IPS DF 6.9 (cell line): ENCODE measurements at regions not wholly inside any gene's neighbourhood (a gene's known extent, or its start where the extent isn't known, plus 50 kb on each side); places are given as distances from the start of the nearest gene placed in this dataset.

ENCODE experiments used
- DNase-seq: peaks from one replicate; pipeline ENCODE4 v3.0.0-alpha.2; 2013; ENCODE audit warnings: low read depth, low spot score
- H3K27ac ChIP-seq: one replicate; pipeline ENCODE4 v1.5.1; 2013; ENCODE audit warnings: low read length, control low read depth
- H3K27me3 ChIP-seq: 2 replicates; pipeline ENCODE4 v1.6.1; 2013; ENCODE audit warnings: mild to moderate bottlenecking, low read length; ENCODE audit not compliant: control insufficient read depth, insufficient read depth
- H3K36me3 ChIP-seq: 2 replicates; pipeline ENCODE4 v1.6.1; 2013; ENCODE audit warnings: low read length; ENCODE audit not compliant: control insufficient read depth, insufficient read depth
- H3K4me1 ChIP-seq: 2 replicates; pipeline ENCODE4 v1.6.1; 2013; ENCODE audit warnings: low read length; ENCODE audit not compliant: control insufficient read depth, insufficient read depth
- H3K4me3 ChIP-seq: 2 replicates; pipeline ENCODE4 v1.5.1; 2013; ENCODE audit warnings: mild to moderate bottlenecking, low read length
- H3K9me3 ChIP-seq: 2 replicates; pipeline ENCODE4 v1.6.1; 2013; ENCODE audit warnings: low read length, inconsistent platforms; ENCODE audit not compliant: control insufficient read depth, insufficient read depth
- WGBS: extraction: QIAGEN DNeasy Blood & Tissue Kit; methylation state at CpG from one replicate; pipeline ENCODE4 v1.1.7; 2013; ENCODE audit warnings: mixed read lengths, missing lambda C conversion rate; ENCODE audit not compliant: insufficient read length, insufficient coverage; 5-methylcytosine and 5-hydroxymethylcytosine counted together

DNA sequence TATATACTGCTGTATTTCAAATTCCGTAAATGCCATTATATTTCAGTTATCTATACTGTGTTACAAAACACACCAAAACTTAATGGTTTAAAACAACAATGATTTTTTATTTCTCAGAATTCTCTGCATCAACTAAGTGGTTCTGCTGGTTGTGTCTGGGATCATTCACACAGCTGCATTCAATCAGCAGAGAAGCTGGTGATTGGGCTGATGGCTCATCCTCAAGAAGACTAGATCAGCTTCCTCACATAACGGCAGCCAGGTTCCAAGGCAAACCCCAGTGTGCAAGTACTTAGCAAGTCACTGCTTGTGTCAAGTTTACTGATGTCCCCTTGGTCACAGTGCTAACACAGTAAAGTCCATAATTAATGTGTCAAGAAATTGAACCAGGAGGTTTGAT, 86.3 kb upstream of the VANGL1 start:
- no peak for DNase-seq
- H3K27me3 ChIP-seq = no peaks in the 10 kb centered on the region
- WGBS = no CpG with 5 or more reads among the region's 2 CpGs
- H3K4me3 ChIP-seq = no peak overlapping the region
- no peaks in the 10 kb centered on the region for H3K9me3 ChIP-seq
- no peaks in the 10 kb centered on the region for H3K36me3 ChIP-seq
- H3K4me1 ChIP-seq = no peaks in the 10 kb centered on the region
- H3K27ac ChIP-seq = no peak overlapping the region

DNA sequence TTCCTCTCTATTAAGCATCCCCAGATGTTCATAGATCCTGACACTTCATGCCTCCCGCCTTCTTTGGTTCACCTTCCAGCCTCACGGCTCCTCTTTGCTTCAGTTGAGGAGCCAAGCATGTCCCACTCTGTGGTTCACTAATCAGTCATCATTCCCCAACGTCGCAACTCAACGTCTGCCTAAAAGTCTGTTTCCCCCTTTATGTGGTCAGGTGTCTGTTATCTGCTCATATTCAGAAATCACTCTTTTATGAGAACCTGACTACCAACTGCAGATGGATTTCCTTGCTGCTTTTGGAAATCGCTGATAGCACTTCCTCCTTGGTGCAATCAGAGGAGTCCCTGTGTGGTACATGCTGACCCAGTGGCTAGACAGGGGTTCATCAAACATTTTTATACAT, 94.1 kb upstream of the VANGL1 start:
- WGBS = no CpG with 5 or more reads among the region's 6 CpGs
- H3K4me1 ChIP-seq = peaks cover 3% of the 10 kb centered on the region; the same call in 1 of the 2 replicates
- no peaks in the 10 kb centered on the region for H3K27me3 ChIP-seq
- H3K4me3 ChIP-seq = no peak overlapping the region
- no peaks in the 10 kb centered on the region for H3K9me3 ChIP-seq
- H3K36me3 ChIP-seq = no peaks in the 10 kb centered on the region
- DNase-seq = no peak
- H3K27ac ChIP-seq = no peak overlapping the region

DNA sequence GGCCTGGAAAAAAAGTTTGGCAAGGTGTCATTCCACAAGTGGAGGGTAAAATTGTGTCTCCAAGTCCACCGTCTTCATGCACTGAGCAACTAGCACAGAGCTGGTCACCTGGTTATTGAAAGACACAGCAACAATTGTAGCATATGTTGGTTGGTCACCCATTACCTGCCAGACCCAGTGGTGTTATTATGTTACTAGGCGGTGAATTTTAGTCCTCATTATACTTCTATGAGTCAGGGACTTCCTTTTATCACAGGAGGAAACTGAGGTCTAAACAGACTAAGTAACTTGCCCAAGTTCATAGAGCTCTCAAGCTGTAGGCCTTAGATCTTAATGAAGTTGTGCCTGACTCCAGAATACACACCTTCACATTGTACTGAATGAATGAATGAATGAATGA, 94.9 kb upstream of the VANGL1 start:
- no peak for DNase-seq
- Histone ChIP-seq H3K4me1 (peaks cover 3% of the 10 kb centered on the region; the same call in 1 of the 2 replicates), H3K4me3 (no peak overlapping the region), H3K9me3 (no peaks in the 10 kb centered on the region), H3K36me3 (no peaks in the 10 kb centered on the region), H3K27me3 (no peaks in the 10 kb centered on the region), H3K27ac (no peak overlapping the region)
- WGBS = no CpG with 5 or more reads among the region's 2 CpGs

DNA sequence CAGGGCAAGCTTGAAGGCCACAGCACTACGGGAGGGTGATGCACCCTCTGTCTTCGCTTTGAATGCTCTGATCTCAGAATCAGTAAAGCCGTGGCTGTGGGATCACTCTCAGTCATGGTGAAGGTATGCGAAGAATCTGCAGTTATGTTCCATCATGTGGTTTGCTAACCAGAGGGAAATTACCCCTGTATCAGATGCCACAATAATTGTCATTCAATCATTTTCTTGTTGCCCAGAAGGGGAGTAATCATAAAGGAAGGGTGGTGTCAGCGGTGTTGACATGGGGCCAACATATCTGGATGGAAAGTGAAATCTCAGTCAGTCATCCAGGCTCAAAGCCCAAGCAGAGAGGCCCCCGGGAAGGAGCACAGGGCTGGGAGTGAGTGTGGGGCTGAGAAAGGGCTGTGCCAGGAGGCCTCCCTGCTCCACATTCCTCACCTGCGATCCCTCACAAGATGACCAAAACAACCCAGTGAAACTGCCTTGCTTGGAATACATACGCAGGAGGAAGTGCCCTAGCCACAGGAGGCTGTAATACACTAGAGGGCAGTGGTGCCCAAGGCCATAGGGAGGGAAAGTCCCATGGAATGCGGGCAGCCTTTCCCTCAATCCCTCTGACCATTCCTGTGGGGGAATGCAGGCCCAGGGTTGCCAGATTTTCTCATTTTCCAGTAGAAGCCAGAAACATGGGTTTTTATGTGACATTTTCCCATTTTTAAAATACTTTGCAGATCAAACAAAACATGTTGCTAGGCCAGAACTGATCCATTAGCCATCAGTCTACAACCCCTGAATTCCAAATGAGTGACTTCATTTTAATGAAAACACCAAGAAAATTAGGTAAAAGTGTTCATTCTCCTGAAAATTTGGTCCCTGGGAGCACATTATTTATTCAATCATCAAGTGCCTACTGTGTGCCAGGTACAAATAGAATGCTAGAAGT, 95.7 kb upstream of the VANGL1 start:
- H3K27me3 ChIP-seq = no peaks in the 10 kb centered on the region
- WGBS = no CpG with 5 or more reads among the region's 9 CpGs
- no peak overlapping the region for H3K4me3 ChIP-seq
- peak; percentile 77 for DNase-seq
- no peaks in the 10 kb centered on the region for H3K9me3 ChIP-seq
- H3K27ac ChIP-seq = no peak overlapping the region
- no peaks in the 10 kb centered on the region for H3K36me3 ChIP-seq
- H3K4me1 ChIP-seq = peaks cover 3% of the 10 kb centered on the region; the same call in 1 of the 2 replicates

DNA sequence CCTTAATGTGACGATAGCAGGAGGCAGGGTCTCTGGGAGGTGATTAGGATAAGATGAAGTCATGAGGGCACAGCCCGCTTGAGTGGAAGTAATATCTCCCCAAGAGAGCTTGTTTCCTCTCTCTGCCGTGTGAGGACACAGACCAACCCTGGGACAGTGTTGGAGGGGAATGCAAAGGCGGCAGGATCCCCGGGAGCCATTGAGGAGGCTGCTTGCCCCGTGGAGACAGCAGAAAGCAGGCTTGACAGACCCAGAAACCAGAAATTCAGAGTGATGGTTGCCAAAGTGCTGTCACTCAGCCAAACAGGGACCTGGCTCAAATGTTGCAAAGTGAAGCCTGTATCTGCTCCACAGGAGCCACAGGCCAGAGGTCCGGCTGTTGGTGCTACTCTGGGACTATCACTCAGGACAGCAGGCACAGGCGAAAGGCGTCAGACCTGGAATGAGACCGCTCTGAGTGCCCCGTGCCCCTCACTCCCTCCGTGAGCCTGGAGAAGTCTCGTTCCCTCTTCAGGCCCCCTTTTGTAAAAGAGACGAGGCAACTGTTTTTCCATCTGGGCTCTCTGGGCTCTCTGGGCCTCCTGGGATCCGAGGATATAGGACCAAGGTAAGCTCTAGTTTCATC, 96.6 kb upstream of the VANGL1 start:
- no peak for DNase-seq
- WGBS = no CpG with 5 or more reads among the region's 15 CpGs
- no peak overlapping the region for H3K4me3 ChIP-seq
- no peak overlapping the region for H3K27ac ChIP-seq
- H3K36me3 ChIP-seq = no peaks in the 10 kb centered on the region
- H3K27me3 ChIP-seq = no peaks in the 10 kb centered on the region
- peaks cover 3% of the 10 kb centered on the region; the same call in 1 of the 2 replicates for H3K4me1 ChIP-seq
- no peaks in the 10 kb centered on the region for H3K9me3 ChIP-seq

DNA sequence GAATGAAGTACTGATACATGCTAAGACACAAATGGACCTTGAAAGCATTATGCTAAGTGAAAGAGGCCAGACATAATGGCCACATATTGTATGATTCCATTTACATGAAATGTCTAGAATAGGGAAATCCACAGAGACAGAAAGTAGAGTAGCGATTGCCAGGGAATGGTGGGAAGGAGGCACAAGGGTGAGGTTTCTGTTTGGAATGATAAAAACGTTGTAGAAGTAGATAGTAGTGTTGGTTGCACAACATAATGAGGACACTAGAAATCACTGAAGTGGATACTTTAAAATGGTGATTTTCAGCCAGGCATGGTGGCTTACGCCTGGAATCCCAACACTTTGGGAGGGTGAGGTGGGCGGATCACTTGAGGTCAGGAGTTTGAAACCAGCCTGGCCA, 97.6 kb upstream of the VANGL1 start:
- 100% methylated on average over 1 of the region's 4 CpGs for WGBS
- DNase-seq = no peak
- Histone ChIP-seq H3K27ac (no peak overlapping the region), H3K36me3 (no peaks in the 10 kb centered on the region), H3K4me1 (peaks cover 3% of the 10 kb centered on the region; the same call in 1 of the 2 replicates), H3K9me3 (no peaks in the 10 kb centered on the region), H3K4me3 (no peak overlapping the region), H3K27me3 (no peaks in the 10 kb centered on the region)

DNA sequence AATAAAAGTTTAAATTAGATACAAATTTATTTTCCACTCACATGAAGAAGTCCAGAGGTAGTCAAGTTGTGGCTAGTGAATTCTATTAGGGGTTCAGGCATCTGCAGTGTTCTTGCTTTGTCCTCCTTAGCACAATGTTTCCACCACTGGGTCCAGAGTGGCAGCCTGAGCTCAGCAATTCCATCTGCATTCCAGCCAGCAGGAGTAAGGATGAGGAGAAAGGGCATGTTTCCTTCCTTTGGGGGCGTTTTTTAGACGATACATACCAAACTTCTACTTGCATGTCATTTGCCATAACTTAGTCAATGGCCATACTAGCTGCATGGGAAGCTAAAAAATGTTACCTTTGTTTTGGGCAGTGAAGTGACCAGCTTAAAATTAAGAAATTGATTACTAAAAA, 98.5 kb upstream of the VANGL1 start:
- H3K4me1 ChIP-seq = peaks cover 3% of the 10 kb centered on the region; the same call in 1 of the 2 replicates
- no peaks in the 10 kb centered on the region for H3K36me3 ChIP-seq
- no peak overlapping the region for H3K27ac ChIP-seq
- no peaks in the 10 kb centered on the region for H3K9me3 ChIP-seq
- H3K27me3 ChIP-seq = no peaks in the 10 kb centered on the region
- WGBS = no CpG with 5 or more reads among the region's 2 CpGs
- no peak for DNase-seq
- no peak overlapping the region for H3K4me3 ChIP-seq

DNA sequence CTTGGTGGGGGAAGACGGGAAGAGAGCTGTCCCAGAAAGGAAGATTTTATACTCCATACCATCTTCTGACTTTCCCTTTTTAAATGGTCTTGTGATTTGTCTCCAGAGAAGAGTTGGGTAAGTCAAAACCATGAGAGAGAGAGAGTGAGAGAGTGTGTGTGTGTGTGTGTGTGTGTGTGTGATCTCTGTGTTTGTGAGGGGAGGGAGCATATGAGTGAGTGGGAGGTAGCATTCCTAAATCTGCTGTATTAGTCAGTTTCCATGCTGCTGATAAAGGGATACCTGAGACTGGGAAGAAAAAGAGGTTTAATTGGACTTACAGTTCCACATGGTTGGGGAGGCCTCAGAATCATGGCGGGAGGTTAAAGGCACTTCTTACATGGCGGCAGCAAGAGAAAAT, 102.0 kb upstream of the VANGL1 start:
- Histone ChIP-seq H3K4me3 (no peak overlapping the region), H3K27me3 (no peaks in the 10 kb centered on the region), H3K36me3 (no peaks in the 10 kb centered on the region), H3K27ac (no peak overlapping the region), H3K9me3 (no peaks in the 10 kb centered on the region), H3K4me1 (no peaks in the 10 kb centered on the region)
- WGBS = no CpG with 5 or more reads among the region's 3 CpGs
- DNase-seq = no peak

DNA sequence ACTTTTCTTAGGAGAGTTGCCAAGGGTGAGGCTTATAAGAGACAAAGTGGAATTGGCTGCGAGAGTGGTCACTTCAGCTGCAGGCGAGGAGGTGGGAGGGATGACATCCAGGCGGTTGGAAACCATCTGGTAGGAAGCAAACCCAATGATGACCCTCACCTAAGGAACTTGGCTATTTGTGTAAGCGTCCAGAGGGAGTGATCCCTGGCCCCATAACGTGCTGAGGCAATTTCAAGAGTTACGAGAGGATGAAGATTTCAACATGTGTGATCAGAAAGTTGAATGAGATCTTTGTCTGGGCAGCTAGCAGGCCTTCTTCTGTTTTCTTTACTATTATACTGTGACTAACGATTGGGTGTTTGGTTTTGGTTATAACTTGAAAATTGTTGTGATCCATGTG, 102.7 kb upstream of the VANGL1 start:
- no CpG with 5 or more reads among the region's 7 CpGs for WGBS
- Histone ChIP-seq H3K9me3 (no peaks in the 10 kb centered on the region), H3K4me1 (no peaks in the 10 kb centered on the region), H3K36me3 (no peaks in the 10 kb centered on the region), H3K4me3 (no peak overlapping the region), H3K27ac (no peak overlapping the region), H3K27me3 (no peaks in the 10 kb centered on the region)
- no peak for DNase-seq

DNA sequence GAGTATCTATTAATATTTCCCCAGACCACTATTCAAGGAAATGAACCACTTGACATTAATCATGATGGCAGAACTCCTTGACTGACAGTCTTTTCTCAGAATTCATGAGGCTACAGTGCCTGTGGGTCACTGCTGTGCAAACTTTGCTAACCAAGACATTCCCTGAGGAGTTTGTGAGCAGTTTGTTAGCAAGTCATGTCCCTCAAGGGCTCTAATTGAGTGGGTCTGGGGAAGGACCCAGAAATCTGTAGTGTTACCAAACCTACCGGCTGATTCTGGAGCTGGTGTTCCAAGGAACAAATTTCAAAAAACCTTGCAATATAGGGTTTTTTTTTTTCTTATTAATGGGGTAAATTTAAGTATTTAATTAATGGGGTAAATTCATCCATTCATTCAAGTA, 103.2 kb upstream of the VANGL1 start:
- Histone ChIP-seq H3K4me3 (no peak overlapping the region), H3K27ac (no peak overlapping the region), H3K9me3 (no peaks in the 10 kb centered on the region), H3K27me3 (no peaks in the 10 kb centered on the region), H3K4me1 (no peaks in the 10 kb centered on the region), H3K36me3 (no peaks in the 10 kb centered on the region)
- WGBS = no CpG with 5 or more reads among the region's 1 CpG
- DNase-seq = no peak
